DND-41 (cell line): ENCODE measurements at regions not wholly inside any gene's neighbourhood (a gene's known extent, or its start where the extent isn't known, plus 50 kb on each side); places are given as distances from the start of the nearest gene placed in this dataset.

Experiments used
- ATAC-seq: fragments of 200-7000 bp; cut with Tn5 transposase; 3 replicates; pipeline ENCODE4 v1.9.1; 2021; ENCODE audit warnings: low read depth; ENCODE audit not compliant: insufficient read depth
- DNase-seq: peaks from one replicate; pipeline ENCODE4 v3.0.0-alpha.2; 2020
- H2AFZ ChIP-seq: 2 replicates; pipeline ENCODE4 v1.6.0; 2012; ENCODE audit warnings: low read depth, low read length
- H3K27ac ChIP-seq: 2 replicates; pipeline ENCODE4 v1.5.1; 2012; ENCODE audit warnings: low read length, inconsistent platforms
- H3K27me3 ChIP-seq: fragments of 200-600 bp; sonication (generic); 2 replicates; pipeline ENCODE4 v1.6.0; 2012; ENCODE audit warnings: low read length, mild to moderate bottlenecking, inconsistent platforms; ENCODE audit not compliant: insufficient read depth, poor library complexity
- H3K36me3 ChIP-seq: 2 replicates; pipeline ENCODE4 v1.5.1; 2012; ENCODE audit warnings: low read length, inconsistent platforms; ENCODE audit not compliant: insufficient read depth
- H3K4me1 ChIP-seq: 2 replicates; pipeline ENCODE4 v1.5.1; 2012; ENCODE audit warnings: mild to moderate bottlenecking, low read length; ENCODE audit not compliant: insufficient read depth
- H3K4me2 ChIP-seq: 2 replicates; pipeline ENCODE4 v1.6.0; 2012; ENCODE audit warnings: mild to moderate bottlenecking, moderate library complexity, low read length, inconsistent platforms; ENCODE audit not compliant: insufficient read depth
- H3K4me3 ChIP-seq, 2 experiments: fragments of 200-600 bp in 1 of 2; shearing (Covaris generic) in 1 of 2; 2 replicates each; pipeline ENCODE4 v1.5.1; 2012 to 2016; ENCODE audit warnings: inconsistent platforms in 2 of 2, low read length in 2 of 2, mild to moderate bottlenecking in 2 of 2, low read depth in 1 of 2, moderate library complexity in 1 of 2
- H3K79me2 ChIP-seq: 2 replicates; pipeline ENCODE4 v1.6.0; 2012; ENCODE audit warnings: low read length, inconsistent platforms; ENCODE audit not compliant: insufficient read depth
- H3K9ac ChIP-seq: 2 replicates; pipeline ENCODE4 v1.6.0; 2012; ENCODE audit warnings: low read depth, mild to moderate bottlenecking, inconsistent platforms, low read length, moderate library complexity
- H3K9me3 ChIP-seq: 2 replicates; pipeline ENCODE4 v1.5.1; 2012; ENCODE audit warnings: low read length, moderate library complexity, mild to moderate bottlenecking, inconsistent platforms; ENCODE audit not compliant: insufficient read depth, severe bottlenecking
- H4K20me1 ChIP-seq: 2 replicates; pipeline ENCODE4 v1.6.0; 2012; ENCODE audit warnings: low read length; ENCODE audit not compliant: insufficient read depth
- EZH2 ChIP-seq: IDR thresholded peaks from 3 replicates; pipeline ENCODE4 v1.6.1; 2012; ENCODE audit warnings: borderline replicate concordance, low read depth, mild to moderate bottlenecking, moderate library complexity, low read length, inconsistent platforms; ENCODE audit not compliant: severe bottlenecking
- TF ChIP-seq, protein P1 (sequence below): IDR thresholded peaks from 2 replicates; pipeline ENCODE4 v1.5.1; 2012; ENCODE audit warnings: borderline replicate concordance, low read length, moderate library complexity, mild to moderate bottlenecking; ENCODE audit not compliant: poor library complexity, severe bottlenecking; ENCODE audit errors: extremely low read depth

- no peak overlapping the region for H3K9ac ChIP-seq
- H3K27me3 ChIP-seq, result no peaks in the 10 kb centered on the region
- H2AFZ ChIP-seq, result no peak overlapping the region
- DNase-seq (no peak), ATAC-seq (no peak)
- H3K4me1 ChIP-seq, result no peaks in the 10 kb centered on the region
- no peak overlapping the region for H3K4me2 ChIP-seq
- no peak for TF ChIP-seq EZH2
- TF ChIP-seq, protein P1, sequence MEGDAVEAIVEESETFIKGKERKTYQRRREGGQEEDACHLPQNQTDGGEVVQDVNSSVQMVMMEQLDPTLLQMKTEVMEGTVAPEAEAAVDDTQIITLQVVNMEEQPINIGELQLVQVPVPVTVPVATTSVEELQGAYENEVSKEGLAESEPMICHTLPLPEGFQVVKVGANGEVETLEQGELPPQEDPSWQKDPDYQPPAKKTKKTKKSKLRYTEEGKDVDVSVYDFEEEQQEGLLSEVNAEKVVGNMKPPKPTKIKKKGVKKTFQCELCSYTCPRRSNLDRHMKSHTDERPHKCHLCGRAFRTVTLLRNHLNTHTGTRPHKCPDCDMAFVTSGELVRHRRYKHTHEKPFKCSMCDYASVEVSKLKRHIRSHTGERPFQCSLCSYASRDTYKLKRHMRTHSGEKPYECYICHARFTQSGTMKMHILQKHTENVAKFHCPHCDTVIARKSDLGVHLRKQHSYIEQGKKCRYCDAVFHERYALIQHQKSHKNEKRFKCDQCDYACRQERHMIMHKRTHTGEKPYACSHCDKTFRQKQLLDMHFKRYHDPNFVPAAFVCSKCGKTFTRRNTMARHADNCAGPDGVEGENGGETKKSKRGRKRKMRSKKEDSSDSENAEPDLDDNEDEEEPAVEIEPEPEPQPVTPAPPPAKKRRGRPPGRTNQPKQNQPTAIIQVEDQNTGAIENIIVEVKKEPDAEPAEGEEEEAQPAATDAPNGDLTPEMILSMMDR, result no peak
- H3K27ac ChIP-seq, result no peak overlapping the region
- no peak overlapping the region for H3K4me3 ChIP-seq
- H3K79me2 ChIP-seq, result no peaks in the 10 kb centered on the region
- no peaks in the 10 kb centered on the region for H3K9me3 ChIP-seq
- H3K36me3 ChIP-seq, result no peaks in the 10 kb centered on the region
- H4K20me1 ChIP-seq, result no peaks in the 10 kb centered on the region
These were observed 299.8 kb downstream of the ADGRD1 start for GRCh38 chr12:131253376-131254026.

GRCh38 chr12:131254374-131254773 is 300.7 kb downstream of the ADGRD1 start:
- Histone ChIP-seq H3K27ac (no peak overlapping the region), H3K4me2 (no peak overlapping the region), H3K9ac (no peak overlapping the region), H4K20me1 (no peaks in the 10 kb centered on the region), H2AFZ (no peak overlapping the region), H3K36me3 (no peaks in the 10 kb centered on the region), H3K4me1 (no peaks in the 10 kb centered on the region), H3K79me2 (no peaks in the 10 kb centered on the region), H3K9me3 (no peaks in the 10 kb centered on the region), H3K4me3 (no peak overlapping the region), H3K27me3 (no peaks in the 10 kb centered on the region)
- no peak for ATAC-seq
- no peak for DNase-seq
- TF ChIP-seq, protein P1, result no peak
- no peak for TF ChIP-seq EZH2

GRCh38 chr12:131258398-131258797 is 304.7 kb downstream of the ADGRD1 start:
- H3K27ac ChIP-seq, result no peak overlapping the region
- no peak for TF ChIP-seq EZH2
- TF ChIP-seq, protein P1, result no peak
- ATAC-seq, result no peak

More at GRCh38 chr12:131258398-131258797, 304.7 kb downstream of the ADGRD1 start:
- no peaks in the 10 kb centered on the region for H3K36me3 ChIP-seq
- H3K27me3 ChIP-seq, result no peaks in the 10 kb centered on the region
- no peak for DNase-seq
- H3K4me1 ChIP-seq, result no peaks in the 10 kb centered on the region
- H3K9me3 ChIP-seq, result no peaks in the 10 kb centered on the region
- H4K20me1 ChIP-seq, result peaks cover 3% of the 10 kb centered on the region; the same call in 1 of the 2 replicates
- no peak overlapping the region for H3K4me2 ChIP-seq
- no peak overlapping the region for H3K4me3 ChIP-seq
- no peak overlapping the region for H2AFZ ChIP-seq
- no peak overlapping the region for H3K9ac ChIP-seq
- no peaks in the 10 kb centered on the region for H3K79me2 ChIP-seq
